GM12872 (cell line): ENCODE measurements at regions not wholly inside any gene's neighbourhood (a gene's known extent, or its start where the extent isn't known, plus 50 kb on each side); places are given as distances from the start of the nearest gene placed in this dataset.

Experiments used
- TF ChIP-seq, protein P1 (sequence below): IDR thresholded peaks from 3 replicates; pipeline ENCODE4 v1.5.1; 2011; ENCODE audit warnings: low read depth, mild to moderate bottlenecking, low read length, moderate library complexity; ENCODE audit not compliant: insufficient read depth

DNA sequence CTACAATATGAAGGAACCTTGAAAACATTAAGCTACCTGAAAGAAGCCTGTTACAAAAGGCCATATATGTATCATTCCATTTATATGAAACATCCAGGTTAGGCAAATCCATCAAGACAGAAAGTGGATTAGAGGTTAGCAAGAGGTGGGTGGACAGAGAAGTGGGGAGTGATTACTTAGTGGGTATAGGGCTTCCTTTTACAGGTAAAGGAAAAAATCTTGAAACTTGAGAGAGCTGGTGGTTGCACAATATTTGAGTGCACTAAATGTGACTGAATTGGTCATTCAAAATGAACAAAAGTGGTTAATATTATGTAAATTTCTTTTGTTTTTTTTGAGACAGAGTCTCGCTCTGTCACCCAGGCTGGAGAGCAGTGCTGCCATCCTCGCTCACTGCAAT lies 119.4 kb upstream of the KIF5B start:
- TF ChIP-seq, protein P1, sequence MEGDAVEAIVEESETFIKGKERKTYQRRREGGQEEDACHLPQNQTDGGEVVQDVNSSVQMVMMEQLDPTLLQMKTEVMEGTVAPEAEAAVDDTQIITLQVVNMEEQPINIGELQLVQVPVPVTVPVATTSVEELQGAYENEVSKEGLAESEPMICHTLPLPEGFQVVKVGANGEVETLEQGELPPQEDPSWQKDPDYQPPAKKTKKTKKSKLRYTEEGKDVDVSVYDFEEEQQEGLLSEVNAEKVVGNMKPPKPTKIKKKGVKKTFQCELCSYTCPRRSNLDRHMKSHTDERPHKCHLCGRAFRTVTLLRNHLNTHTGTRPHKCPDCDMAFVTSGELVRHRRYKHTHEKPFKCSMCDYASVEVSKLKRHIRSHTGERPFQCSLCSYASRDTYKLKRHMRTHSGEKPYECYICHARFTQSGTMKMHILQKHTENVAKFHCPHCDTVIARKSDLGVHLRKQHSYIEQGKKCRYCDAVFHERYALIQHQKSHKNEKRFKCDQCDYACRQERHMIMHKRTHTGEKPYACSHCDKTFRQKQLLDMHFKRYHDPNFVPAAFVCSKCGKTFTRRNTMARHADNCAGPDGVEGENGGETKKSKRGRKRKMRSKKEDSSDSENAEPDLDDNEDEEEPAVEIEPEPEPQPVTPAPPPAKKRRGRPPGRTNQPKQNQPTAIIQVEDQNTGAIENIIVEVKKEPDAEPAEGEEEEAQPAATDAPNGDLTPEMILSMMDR: no peak

DNA sequence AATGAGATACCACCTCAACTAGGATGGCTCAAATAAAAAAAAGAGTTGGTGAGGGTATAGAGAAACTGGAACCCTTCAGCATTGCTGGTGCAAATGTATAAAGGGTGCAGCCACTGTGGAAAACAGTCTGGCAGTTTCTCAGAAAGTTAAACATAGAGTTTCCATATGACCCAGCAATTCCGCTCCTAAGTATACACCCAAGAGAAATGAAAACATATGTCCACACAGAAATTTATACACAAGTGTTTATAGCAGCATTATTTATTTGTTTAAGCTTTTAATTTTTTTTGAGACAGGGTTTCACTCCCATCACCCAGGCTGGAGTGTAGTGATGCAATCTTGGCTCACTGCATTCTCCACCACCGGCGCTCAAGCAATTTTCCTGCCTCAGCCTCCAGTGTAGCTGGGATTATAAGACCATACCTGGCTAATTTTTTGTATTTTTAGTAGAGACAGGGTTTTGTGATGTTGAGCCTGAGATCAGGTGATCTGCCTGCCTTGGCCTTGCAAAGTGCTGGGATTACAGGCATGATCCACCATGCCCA lies 118.2 kb upstream of the KIF5B start:
- TF ChIP-seq, protein P1: no peak

DNA sequence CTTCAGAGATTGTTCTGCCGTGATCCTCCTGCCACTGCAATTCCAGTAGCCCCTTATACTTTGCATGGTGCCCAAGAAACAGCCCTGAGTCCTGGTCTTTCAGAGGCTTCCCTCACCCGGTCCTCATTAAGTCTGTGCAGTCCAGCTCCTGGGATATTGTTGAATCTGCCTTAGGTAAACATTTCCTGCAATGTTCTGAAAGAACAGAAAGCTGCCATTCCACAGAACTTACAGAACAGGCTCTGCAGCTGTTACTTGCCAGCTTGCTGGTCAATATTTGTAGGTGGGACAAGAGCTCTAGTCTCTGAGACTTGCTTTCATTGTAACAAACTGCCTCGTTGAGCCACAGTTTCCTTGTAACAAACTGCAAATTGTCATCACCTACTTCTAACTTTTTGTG lies 115.0 kb upstream of the KIF5B start:
- TF ChIP-seq, protein P1: no peak

DNA sequence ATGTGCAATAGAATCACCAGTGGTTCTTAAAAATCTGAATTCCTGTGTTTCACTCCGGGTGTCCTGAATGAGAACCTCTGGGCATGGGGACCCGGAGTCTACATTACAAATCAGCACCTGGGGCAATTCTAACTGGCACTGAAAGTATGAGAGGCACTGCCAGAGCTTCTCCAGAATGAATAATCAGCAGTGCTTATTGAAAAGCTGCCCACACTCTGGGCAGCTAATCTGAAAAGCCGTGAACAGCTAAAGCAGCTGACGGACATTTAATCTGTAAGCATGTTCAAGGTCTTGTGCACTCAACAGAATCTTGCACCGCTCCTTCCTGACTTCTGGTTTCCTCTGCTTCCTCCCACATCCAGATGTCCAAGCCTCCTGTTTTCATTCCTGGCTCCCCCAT lies 113.3 kb upstream of the KIF5B start:
- TF ChIP-seq, protein P1: no peak

DNA sequence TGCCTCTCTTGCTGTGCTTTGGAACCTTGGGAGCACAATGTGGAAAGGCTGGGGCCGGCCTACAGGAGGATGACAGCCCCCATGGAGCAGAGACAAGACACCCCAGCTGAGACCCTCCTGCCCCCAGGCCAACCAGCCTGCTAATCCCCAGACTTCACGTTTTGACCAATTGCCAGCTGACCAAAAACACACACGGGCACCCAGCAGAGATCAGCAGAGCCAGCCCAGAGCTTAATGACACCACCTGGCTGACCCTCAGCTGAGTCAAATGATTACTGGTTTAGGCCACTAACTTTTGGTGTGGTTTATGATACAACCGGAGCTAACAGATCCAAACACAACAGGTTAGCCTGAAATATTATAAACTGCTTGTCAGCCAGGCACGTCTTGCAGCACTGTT lies 111.2 kb upstream of the KIF5B start:
- TF ChIP-seq, protein P1: no peak

DNA sequence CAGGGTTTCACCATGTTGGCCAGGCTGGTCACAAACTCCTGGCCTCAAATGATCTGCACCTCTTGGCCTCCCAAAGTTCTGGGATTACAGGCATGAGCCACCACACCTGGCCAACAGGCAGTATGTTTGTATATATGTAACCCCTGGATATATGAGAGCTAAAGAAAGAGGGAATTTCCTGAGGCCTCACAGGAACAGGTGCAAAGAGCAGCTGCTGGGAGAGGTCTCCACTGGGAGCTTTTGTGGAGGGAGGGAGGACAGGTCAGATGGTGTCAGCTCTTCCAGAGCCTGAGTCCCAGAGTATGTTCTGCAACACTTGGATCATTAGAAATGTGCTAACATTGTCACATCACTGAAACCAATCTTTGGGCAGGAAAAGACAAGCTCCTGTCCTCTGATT lies 110.1 kb upstream of the KIF5B start:
- TF ChIP-seq, protein P1: no peak

DNA sequence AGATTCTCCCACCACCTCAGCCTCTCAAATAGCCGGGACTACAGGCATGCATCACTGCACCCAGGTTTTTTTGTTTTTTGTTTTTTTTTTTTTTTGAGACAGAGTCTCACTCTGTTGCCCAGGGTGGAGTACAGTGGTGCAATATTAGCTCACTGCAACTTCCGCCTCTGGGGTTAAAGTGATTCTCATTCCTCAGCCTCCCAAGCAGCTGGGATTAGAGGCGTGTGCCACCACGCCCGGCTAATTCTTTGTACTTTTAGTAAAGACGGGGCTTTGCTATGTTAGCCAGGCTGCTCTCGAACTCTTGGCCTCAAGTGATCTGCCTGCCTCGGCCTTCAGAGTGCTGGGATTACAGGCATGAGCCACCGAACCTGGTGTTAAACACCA lies 107.5 kb upstream of the KIF5B start:
- TF ChIP-seq, protein P1: no peak

DNA sequence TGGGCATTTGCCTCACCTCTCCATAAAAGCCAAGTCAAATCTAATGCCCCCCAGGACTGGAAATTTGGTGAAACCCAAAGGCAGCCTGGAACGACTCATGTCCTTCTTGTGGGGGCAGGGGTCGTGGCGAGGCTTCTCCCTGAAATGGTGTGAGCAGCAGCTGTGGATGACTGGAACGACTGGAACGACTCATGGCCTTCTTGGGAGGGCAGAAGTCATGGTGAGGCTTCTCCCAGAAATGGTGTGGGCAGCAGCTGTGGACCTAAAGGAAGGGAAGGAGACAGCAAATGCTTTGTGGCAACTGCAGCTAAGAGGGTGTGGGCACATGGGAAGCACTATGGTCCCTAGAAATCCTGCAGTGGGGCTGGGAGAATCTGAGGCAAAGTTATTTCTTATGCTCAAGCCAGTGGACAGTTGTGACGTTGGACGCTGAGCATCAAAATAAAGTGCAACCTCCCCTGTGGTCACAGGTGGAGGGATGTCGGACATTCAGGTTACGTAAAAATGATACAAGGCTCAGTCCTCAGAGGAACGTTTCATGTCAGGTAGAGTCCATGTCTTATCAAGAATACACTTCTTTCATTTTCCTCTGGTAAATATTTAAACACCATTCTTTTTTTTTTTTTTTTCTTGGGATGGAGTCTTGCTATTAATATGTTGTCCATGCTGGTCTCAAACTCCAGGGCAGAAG lies 107.0 kb upstream of the KIF5B start:
- TF ChIP-seq, protein P1: no peak
